CD4-positive, alpha-beta T cell (primary cell): ENCODE measurements at regions not wholly inside any gene's neighbourhood (a gene's known extent, or its start where the extent isn't known, plus 50 kb on each side); places are given as distances from the start of the nearest gene placed in this dataset.

ENCODE experiments used
- ATAC-seq: fragments of 200-7000 bp; cut with Tn5 transposase; one replicate; pipeline ENCODE4 v1.10.0; 2022; ENCODE audit warnings: mild to moderate bottlenecking; ENCODE audit not compliant: poor library complexity
- CTCF ChIA-PET: fragments of 350-600 bp; sonication (Branson Sonifier 250); formaldehyde crosslinking; loops from one replicate; lab custom pipeline; 2021; ENCODE audit warnings: antibody characterized with exemption, inconsistent platforms; lab: Charles Lee
- POLR2A ChIA-PET: fragments of 350-600 bp; sonication (Branson Sonifier 250); formaldehyde crosslinking; loops from one replicate; lab custom pipeline; 2021; ENCODE audit warnings: antibody characterized with exemption, inconsistent platforms; lab: Charles Lee
- DNase-seq, 14 experiments: peaks; one replicate each; pipeline ENCODE4 v3.0.0-alpha.2; 2013 to 2020; ENCODE audit warnings: mixed read lengths in 2 of 14
- H3K27ac ChIP-seq, 2 donors: one replicate each; pipeline versions ENCODE4 v1.5.1 to v1.7.0; 2013; ENCODE audit warnings: low read length in 2 of 2, low read depth in 1 of 2, mild to moderate bottlenecking in 1 of 2
- H3K27me3 ChIP-seq, 2 experiments: 1 replicate in 1 of 2; 2 replicates in 1 of 2; pipeline versions ENCODE4 v1.6.1 to v1.7.0; 2013; ENCODE audit warnings: low read length in 2 of 2, control low read depth in 1 of 2, mild to moderate bottlenecking in 1 of 2, moderate library complexity in 1 of 2; ENCODE audit not compliant: insufficient read depth in 2 of 2, control insufficient read depth in 1 of 2
- H3K36me3 ChIP-seq: one replicate; pipeline ENCODE4 v1.6.1; 2013; ENCODE audit warnings: low read length, control low read depth; ENCODE audit not compliant: insufficient read depth
- H3K4me1 ChIP-seq: one replicate; pipeline ENCODE4 v1.6.1; 2013; ENCODE audit warnings: low read length, control low read depth; ENCODE audit not compliant: insufficient read depth
- H3K4me3 ChIP-seq: one replicate; pipeline ENCODE4 v1.5.1; 2013; ENCODE audit warnings: mild to moderate bottlenecking, low read length, moderate library complexity
- H3K9me3 ChIP-seq, 2 experiments: 1 replicate in 1 of 2; 2 replicates in 1 of 2; pipeline versions ENCODE4 v1.6.1 to v1.7.0; 2013; ENCODE audit warnings: low read length in 2 of 2, mild to moderate bottlenecking in 2 of 2, control low read depth in 1 of 2, moderate library complexity in 1 of 2; ENCODE audit not compliant: control insufficient read depth in 1 of 2, insufficient read depth in 1 of 2
- H3K27ac Mint-ChIP-seq: one replicate; pipeline ENCODE4 v1.8.0; 2020; ENCODE audit warnings: mixed read lengths
- H3K27me3 Mint-ChIP-seq: one replicate; pipeline ENCODE4 v1.8.0; 2021; ENCODE audit warnings: mixed read lengths
- H3K36me3 Mint-ChIP-seq: one replicate; pipeline ENCODE4 v1.8.0; 2021; ENCODE audit warnings: low read depth, mixed read lengths
- H3K4me1 Mint-ChIP-seq: one replicate; pipeline ENCODE4 v1.8.0; 2021; ENCODE audit warnings: low read depth, mixed read lengths
- H3K4me3 Mint-ChIP-seq: one replicate; pipeline ENCODE4 v1.8.0; 2020; ENCODE audit warnings: mild to moderate bottlenecking, mixed read lengths
- H3K9me3 Mint-ChIP-seq: one replicate; pipeline ENCODE4 v1.8.0; 2020; ENCODE audit warnings: mixed read lengths
- intact Hi-C, 2 experiments: fragments of 100-400 bp; cut with DNase I in 1 of 2; cut with micrococcal nuclease in 1 of 2; formaldehyde crosslinking; loops; one replicate each; pipeline versions ENCODE4 v1.15.1 to v1.9.0; 2023 to 2025; cut with DNase I, micrococcal nuclease
- TF ChIP-seq, protein P1 (sequence below): fragments of 200-600 bp; IDR thresholded peaks from one replicate; pipeline ENCODE4 v1.8.0; 2022; ENCODE audit warnings: antibody characterized with exemption, mild to moderate bottlenecking

- Histone ChIP-seq H3K9me3 (peaks cover 0 to 7% of the 10 kb centered on the region in 2 experiments), H3K27ac (no peak overlapping the region), H3K36me3 (no peaks in the 10 kb centered on the region), H3K4me1 (no peaks in the 10 kb centered on the region), H3K27me3 (no peaks in the 10 kb centered on the region), H3K4me3 (no peak overlapping the region)
- H3K36me3 Mint-ChIP-seq = no peaks in the 10 kb centered on the region
- TF ChIP-seq, protein P1, sequence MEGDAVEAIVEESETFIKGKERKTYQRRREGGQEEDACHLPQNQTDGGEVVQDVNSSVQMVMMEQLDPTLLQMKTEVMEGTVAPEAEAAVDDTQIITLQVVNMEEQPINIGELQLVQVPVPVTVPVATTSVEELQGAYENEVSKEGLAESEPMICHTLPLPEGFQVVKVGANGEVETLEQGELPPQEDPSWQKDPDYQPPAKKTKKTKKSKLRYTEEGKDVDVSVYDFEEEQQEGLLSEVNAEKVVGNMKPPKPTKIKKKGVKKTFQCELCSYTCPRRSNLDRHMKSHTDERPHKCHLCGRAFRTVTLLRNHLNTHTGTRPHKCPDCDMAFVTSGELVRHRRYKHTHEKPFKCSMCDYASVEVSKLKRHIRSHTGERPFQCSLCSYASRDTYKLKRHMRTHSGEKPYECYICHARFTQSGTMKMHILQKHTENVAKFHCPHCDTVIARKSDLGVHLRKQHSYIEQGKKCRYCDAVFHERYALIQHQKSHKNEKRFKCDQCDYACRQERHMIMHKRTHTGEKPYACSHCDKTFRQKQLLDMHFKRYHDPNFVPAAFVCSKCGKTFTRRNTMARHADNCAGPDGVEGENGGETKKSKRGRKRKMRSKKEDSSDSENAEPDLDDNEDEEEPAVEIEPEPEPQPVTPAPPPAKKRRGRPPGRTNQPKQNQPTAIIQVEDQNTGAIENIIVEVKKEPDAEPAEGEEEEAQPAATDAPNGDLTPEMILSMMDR = no peak
- intact Hi-C loops = no loop called here
- ChIA-PET POLR2A (no interaction called here), CTCF (no interaction called here)
- H3K27me3 Mint-ChIP-seq = no peaks in the 10 kb centered on the region
- H3K4me1 Mint-ChIP-seq = no peaks in the 10 kb centered on the region
- ATAC-seq (no peak), DNase-seq (no peak)
- H3K9me3 Mint-ChIP-seq = peaks cover 10% of the 10 kb centered on the region
- no peak overlapping the region for H3K27ac Mint-ChIP-seq
- H3K4me3 Mint-ChIP-seq = no peak overlapping the region
These were observed 1355.0 kb upstream of the MAP3K7 start for GRCh38 chr6:91941838-91942237.

DNA sequence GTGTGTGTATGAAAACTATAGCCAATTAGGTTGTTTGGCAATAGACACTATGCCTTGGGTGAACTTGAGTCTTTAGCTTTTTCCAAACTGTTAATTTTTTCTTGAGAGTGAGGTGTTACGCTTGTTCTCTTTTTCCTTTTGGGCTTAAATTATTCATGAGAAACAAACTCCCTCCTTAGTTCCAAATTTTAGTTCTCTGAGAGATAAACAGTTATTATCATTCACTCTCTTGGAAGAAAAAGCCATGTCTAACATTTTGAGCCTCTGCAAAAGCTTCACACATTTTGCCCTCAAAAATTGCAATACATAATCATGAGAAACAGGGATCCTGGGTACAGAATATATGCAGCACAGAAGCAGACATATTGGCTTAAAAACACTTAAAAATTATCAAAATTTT lies 1353.9 kb upstream of the MAP3K7 start:
- Mint-ChIP-seq H3K27ac (no peak overlapping the region), H3K4me1 (no peaks in the 10 kb centered on the region), H3K36me3 (no peaks in the 10 kb centered on the region), H3K9me3 (peaks cover 5% of the 10 kb centered on the region), H3K4me3 (no peak overlapping the region), H3K27me3 (no peaks in the 10 kb centered on the region)
- TF ChIP-seq, protein P1 = no peak
- no peak for DNase-seq
- intact Hi-C loops = no loop called here
- no peaks in the 10 kb centered on the region for H3K4me1 ChIP-seq
- ATAC-seq = no peak
- ChIA-PET POLR2A (no interaction called here), CTCF (no interaction called here)
- H3K4me3 ChIP-seq = no peak overlapping the region
- no peaks in the 10 kb centered on the region for H3K27me3 ChIP-seq
- H3K36me3 ChIP-seq = no peaks in the 10 kb centered on the region
- H3K27ac ChIP-seq = no peak overlapping the region
- H3K9me3 ChIP-seq = peaks cover 0 to 7% of the 10 kb centered on the region in 2 experiments

GRCh38 chr6:91926827-91927226 lies 1340.0 kb upstream of the MAP3K7 start:
- H3K9me3 Mint-ChIP-seq = peaks cover 3% of the 10 kb centered on the region
- Histone ChIP-seq H3K36me3 (no peaks in the 10 kb centered on the region), H3K9me3 (peaks cover 0 to 11% of the 10 kb centered on the region in 2 experiments), H3K4me3 (no peak overlapping the region), H3K4me1 (no peaks in the 10 kb centered on the region), H3K27me3 (no peaks in the 10 kb centered on the region), H3K27ac (no peak overlapping the region)
- H3K27ac Mint-ChIP-seq = no peak overlapping the region
- TF ChIP-seq, protein P1 = no peak
- no peaks in the 10 kb centered on the region for H3K4me1 Mint-ChIP-seq
- no peak overlapping the region for H3K4me3 Mint-ChIP-seq
- POLR2A ChIA-PET = no interaction called here
- intact Hi-C loops = no loop called here
- H3K27me3 Mint-ChIP-seq = no peaks in the 10 kb centered on the region
- DNase-seq (no peak), ATAC-seq (no peak)
- CTCF ChIA-PET = no interaction called here
- H3K36me3 Mint-ChIP-seq = no peaks in the 10 kb centered on the region
